Subcutaneous abdominal adipose tissue (tissue), 5 donors: ENCODE measurements at regions not wholly inside any gene's neighbourhood (a gene's known extent, or its start where the extent isn't known, plus 50 kb on each side); places are given as distances from the start of the nearest gene placed in this dataset.
"Not testable (repeated sequence)": the region's sequence is repeated elsewhere in the genome, so short reads cannot be mapped to it uniquely, and the experiment has no call there.

Source experiments
- H3K27ac ChIP-seq: one replicate; pipeline ENCODE4 v1.7.0; 2013; ENCODE audit warnings: low read depth, mild to moderate bottlenecking, inconsistent platforms, low read length, moderate library complexity
- H3K27me3 ChIP-seq, 5 donors: one replicate each; pipeline ENCODE4 v1.7.0; 2013; ENCODE audit warnings: low read length in 5 of 5, inconsistent platforms in 1 of 5; ENCODE audit not compliant: control insufficient read depth in 5 of 5, insufficient read depth in 4 of 5
- H3K36me3 ChIP-seq, 5 donors: one replicate each; pipeline ENCODE4 v1.7.0; 2013; ENCODE audit warnings: low read length in 5 of 5; ENCODE audit not compliant: control insufficient read depth in 5 of 5, insufficient read depth in 5 of 5
- H3K4me1 ChIP-seq, 5 donors: one replicate each; pipeline ENCODE4 v1.7.0; 2013; ENCODE audit warnings: low read length in 5 of 5, mild to moderate bottlenecking in 3 of 5, moderate library complexity in 1 of 5; ENCODE audit not compliant: control insufficient read depth in 5 of 5, insufficient read depth in 5 of 5
- H3K4me3 ChIP-seq, 5 donors: one replicate each; pipeline ENCODE4 v1.7.0; 2013; ENCODE audit warnings: low read length in 5 of 5, low read depth in 1 of 5
- H3K9ac ChIP-seq, 5 donors: one replicate each; pipeline ENCODE4 v1.7.0; 2013; ENCODE audit warnings: low read length in 5 of 5, mild to moderate bottlenecking in 4 of 5, moderate library complexity in 3 of 5
- H3K9me3 ChIP-seq, 5 donors: one replicate each; pipeline ENCODE4 v1.7.0; 2013; ENCODE audit warnings: low read length in 5 of 5; ENCODE audit not compliant: control insufficient read depth in 5 of 5
- donor health status: healthy.
- donor health status: healthy.
- donor health status: healthy.
- donor health status: healthy.
- donor health status: healthy.

DNA sequence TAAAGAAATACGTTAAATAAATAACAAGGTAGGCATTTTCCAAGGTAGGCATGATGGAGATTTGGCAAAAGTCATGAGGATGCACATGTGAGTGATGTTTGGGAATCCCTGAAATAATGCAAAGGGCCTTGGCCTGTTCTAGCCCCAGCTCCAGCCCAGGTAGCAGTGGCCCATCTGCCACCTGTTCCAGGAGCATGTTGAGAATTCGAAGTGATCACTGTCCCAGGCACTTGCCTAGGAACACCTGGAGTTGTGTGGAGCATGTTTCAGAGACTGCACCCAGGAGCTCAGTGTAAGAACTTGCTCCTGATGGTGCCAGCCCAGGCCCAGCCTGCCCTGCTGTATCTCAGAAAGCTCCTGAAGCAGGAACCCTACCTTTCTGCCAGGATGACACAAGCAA lies 201.4 kb downstream of the NPIPB11 start:
- H3K4me3 ChIP-seq, H3K9me3 ChIP-seq, H3K27ac ChIP-seq, H3K27me3 ChIP-seq, H3K9ac ChIP-seq, H3K36me3 ChIP-seq: not testable (repeated sequence)
- peaks cover 0 to 19% (median 0%) of the 10 kb centered on the region in 5 donors for H3K4me1 ChIP-seq

DNA sequence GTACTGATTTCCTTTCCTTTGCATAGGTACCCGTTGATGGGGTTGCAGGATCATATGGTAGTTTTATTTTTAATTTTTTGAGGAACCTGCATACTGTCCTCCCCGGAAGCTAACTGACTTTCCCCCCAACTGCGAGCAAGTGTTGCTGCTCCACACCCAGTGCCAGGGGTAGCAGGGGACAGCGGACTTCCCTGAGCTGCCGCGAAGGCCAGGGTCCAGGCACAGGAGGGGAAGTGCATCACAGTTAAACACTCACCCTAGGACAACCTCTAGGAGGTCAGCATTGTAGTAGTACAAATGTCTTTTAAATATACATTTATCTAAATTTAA lies 201.7 kb downstream of the NPIPB11 start:
- Histone ChIP-seq H3K4me1 (peaks cover 0 to 20% (median 0%) of the 10 kb centered on the region in 5 donors), H3K9ac (no peak overlapping the region), H3K36me3 (no peaks in the 10 kb centered on the region), H3K27me3 (no peaks in the 10 kb centered on the region), H3K27ac (no peak overlapping the region), H3K4me3 (no peak overlapping the region), H3K9me3 (no peaks in the 10 kb centered on the region)

DNA sequence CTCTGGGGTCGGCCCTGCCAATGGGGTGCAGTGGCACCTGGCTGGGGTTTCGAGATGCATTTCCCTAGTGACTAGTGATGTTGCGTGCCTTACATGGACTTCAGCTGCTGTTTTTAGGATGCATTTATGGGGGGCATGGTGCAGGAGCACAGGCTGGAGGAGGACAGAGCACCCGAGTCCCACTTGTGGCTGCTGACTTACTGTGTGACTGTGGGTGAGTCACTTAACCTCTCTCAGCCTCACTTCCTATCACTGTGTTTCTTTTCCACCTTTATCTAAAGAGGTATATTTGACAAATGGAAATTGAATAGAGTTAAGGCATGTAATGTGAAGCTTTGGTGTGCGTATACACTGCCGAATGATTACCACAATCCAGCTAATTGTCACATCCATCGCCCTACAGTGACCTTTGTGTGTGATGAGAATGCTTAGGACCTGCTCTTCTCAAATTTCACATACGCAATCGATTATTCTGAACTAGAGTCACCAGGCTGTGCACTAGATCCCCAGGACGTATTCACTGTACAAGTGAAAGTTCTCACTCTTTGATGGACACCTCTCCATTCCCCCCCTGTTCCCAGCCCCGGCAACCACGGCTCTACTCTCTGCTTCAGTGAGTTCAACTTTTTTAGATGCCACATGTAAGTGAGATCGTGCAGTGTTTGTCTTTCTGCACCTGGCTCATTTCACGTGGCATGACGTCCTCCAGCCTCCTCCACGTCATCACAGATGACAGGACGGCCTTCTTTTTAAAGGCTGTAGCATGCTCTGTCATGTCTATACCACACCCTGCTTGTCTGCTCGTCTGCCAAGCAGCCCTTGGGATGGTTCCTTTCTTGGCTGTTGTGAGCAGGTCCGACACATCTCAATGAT lies 202.3 kb downstream of the NPIPB11 start:
- not testable (repeated sequence) for H3K27ac ChIP-seq, H3K9ac ChIP-seq, H3K4me3 ChIP-seq

DNA sequence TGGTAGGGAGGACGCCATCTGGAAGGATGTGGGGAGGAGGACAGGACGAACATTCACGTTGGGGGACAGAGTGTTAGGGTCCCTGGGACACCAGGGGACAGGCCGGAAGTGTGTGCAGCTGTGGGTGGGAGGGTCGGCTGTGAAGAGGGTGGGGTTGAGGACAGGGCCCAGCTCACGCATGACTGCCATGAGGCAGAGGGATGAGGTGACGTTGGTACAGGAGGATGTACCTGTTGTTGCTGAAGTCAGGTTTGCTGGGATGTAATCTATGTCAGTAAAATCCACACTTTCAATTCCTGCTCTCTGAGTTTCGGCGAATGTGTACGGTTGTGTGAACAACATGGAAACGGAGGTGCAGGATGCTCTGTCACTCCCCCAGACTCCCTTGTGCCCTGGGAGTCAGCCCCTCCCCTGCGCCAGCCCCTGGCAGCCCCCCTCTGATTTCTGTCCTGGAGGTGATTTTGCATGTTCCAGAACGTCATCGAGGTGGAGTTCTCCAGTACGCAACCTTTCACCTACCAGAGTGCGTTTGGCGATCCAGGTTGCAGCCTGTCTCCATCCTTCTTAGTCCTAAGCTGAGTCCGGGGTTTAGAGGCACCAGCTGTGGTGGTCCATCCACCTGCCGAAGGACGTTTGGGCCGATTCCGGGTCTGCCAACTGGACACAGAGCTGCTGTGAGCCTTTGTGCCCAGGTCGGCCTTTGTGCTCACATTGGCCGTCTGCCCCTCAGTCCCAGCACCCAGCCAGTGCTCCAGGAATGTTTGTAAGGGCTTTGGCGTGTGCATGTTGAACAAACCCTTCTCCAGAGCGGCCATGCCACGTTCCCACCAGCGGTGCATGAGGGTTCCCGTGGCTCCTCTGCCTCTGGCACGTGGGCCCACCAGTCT lies 203.2 kb downstream of the NPIPB11 start:
- H3K27ac ChIP-seq, H3K36me3 ChIP-seq, H3K9ac ChIP-seq, H3K27me3 ChIP-seq, H3K4me3 ChIP-seq, H3K9me3 ChIP-seq: not testable (repeated sequence)
- H3K4me1 ChIP-seq = peaks cover 0 to 27% (median 5%) of the 10 kb centered on the region in 5 donors

More for the DNA sequence above, 202.3 kb downstream of the NPIPB11 start:
- not testable (repeated sequence) for H3K9me3 ChIP-seq, H3K27me3 ChIP-seq, H3K36me3 ChIP-seq
- peaks cover 0 to 24% (median 3%) of the 10 kb centered on the region in 5 donors for H3K4me1 ChIP-seq

DNA sequence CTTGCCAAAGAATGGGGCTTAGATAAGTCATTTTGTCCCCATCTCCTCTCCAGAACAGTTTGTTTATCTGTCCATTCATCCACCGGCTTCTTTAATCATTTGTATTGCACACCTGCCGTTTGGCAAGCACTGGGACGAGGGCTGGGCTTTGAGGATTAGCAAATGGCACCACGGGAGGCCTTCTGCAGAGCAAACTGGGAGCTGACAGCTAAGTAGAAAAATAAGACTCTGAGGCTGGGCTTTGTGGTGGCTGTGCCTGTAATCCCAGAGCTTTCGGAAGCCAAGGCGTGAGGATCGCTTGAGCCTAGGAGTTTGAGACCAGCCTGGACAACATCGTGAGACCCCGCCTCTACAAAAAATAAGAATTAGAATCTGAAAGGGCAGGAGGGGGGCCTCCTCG lies 203.9 kb downstream of the NPIPB11 start:
- peaks cover 0 to 27% (median 5%) of the 10 kb centered on the region in 5 donors for H3K4me1 ChIP-seq
- not testable (repeated sequence) for H3K9ac ChIP-seq, H3K27ac ChIP-seq, H3K36me3 ChIP-seq, H3K9me3 ChIP-seq, H3K4me3 ChIP-seq, H3K27me3 ChIP-seq

DNA sequence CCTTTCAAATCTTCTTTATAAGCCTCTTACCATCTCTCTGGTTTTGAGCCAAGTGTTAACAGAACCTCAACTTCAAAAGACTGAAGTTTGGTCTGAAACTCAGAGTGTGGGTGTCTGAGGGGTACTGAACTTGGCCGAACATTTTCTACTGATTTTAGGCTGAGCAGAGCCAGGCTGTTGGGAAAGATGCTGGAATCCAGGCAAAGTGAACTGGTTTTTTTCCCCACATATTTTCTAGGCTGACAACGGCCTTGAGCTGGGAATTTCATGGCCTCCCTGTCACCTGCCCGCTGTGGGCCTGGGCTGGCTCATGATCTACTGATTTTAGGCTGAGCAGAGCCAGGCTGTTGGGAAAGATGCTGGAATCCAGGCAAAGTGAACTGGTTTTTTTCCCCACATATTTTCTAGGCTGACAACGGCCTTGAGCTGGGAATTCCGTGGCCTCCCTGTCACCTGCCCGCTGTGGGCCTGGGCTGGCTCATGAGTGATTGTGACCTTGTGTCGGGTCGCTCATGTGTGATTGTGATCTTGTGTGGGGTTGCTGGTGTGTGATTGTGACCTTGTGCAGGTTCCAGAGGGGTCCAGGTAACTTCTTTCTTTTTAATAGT lies 204.4 kb downstream of the NPIPB11 start:
- H3K27ac ChIP-seq, H3K27me3 ChIP-seq, H3K36me3 ChIP-seq, H3K9me3 ChIP-seq, H3K4me3 ChIP-seq, H3K9ac ChIP-seq: not testable (repeated sequence)
- peaks cover 0 to 27% (median 5%) of the 10 kb centered on the region in 5 donors for H3K4me1 ChIP-seq

DNA sequence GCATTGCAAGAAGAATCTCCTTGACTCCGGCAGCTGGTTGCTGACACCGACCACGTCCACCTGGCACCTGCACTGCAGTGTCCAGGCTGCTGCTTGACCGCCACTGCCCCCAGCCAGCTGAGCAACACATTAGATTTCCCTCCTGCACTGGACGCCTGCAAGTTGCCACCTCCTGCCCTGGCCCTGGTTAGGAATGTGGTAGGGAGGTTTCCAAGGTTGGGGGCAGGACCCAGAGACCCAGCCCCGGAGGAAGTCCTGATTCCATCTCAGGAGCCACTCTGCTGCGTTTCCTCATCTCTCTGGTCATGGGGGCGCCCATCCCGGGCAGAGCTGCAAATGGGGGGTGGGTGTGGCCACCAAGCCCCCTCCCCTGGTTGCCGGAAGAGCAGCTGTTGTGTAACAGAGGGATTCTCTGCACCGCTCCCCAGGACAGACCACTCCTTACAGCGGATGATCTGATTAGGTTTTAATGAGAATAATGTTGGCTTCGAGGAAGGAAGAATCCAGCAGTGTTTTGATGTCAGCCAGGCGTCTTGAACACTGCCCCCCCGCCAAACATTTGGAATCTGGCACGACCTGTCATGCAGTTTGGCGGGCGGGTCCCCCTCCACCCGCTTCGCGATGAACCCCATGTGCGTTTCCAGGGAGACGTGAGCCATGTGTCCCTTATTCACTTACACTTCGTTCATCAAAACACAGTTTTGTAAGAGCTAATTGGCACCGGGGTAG lies 205.1 kb downstream of the NPIPB11 start:
- not testable (repeated sequence) for H3K4me3 ChIP-seq, H3K27ac ChIP-seq, H3K9ac ChIP-seq, H3K9me3 ChIP-seq, H3K36me3 ChIP-seq, H3K27me3 ChIP-seq
- peaks cover 0 to 27% (median 5%) of the 10 kb centered on the region in 5 donors for H3K4me1 ChIP-seq

DNA sequence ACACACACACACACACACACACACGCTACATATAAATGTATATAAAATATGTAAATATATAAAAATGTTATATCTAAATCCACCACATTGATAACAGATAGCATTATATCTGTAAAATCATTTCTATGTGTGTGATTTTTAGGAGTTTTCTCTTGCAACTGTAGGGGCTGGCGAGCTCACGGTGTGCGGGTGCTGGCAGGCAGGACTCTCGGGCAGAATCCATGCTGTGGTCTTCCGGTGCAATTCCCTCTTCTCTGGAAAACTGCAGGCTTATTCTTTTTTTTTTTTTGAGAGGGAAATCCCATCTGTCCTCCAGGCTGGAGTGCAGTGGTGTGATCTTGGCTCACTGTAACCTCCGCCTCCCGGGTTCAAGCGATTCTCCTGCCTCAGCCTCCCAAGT lies 205.8 kb downstream of the NPIPB11 start:
- not testable (repeated sequence) for H3K27ac ChIP-seq, H3K9me3 ChIP-seq, H3K27me3 ChIP-seq, H3K36me3 ChIP-seq, H3K4me3 ChIP-seq, H3K9ac ChIP-seq
- H3K4me1 ChIP-seq = peaks cover 0 to 27% (median 5%) of the 10 kb centered on the region in 5 donors

DNA sequence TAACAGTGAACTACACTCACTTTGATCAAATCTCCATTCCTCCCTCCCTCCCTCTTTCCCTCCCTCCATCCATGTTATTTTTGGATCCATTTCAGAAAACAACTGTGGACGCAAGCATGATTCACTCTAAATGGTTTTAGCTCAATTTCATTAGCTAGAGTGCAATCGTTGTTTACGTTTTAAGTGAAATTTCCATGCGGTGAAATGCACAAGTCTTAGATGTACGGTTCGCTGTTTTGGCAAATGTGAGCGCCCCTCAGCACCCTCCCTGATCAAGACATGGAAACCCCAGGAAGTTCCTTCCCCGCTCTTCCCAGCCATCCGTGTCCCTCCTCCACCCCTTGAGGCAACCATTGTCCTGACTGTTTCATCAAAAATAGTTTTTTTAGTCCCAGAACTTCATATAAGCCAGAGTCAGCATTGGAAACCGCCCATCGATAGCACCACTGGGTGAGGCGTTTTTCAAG lies 206.3 kb downstream of the NPIPB11 start:
- H3K4me1 ChIP-seq = peaks cover 0 to 29% (median 5%) of the 10 kb centered on the region in 5 donors
- not testable (repeated sequence) for H3K9me3 ChIP-seq, H3K36me3 ChIP-seq, H3K27me3 ChIP-seq, H3K4me3 ChIP-seq, H3K27ac ChIP-seq, H3K9ac ChIP-seq
